Uterus (tissue), 3 donors: ENCODE measurements at regions not wholly inside any gene's neighbourhood (a gene's known extent, or its start where the extent isn't known, plus 50 kb on each side); places are given as distances from the start of the nearest gene placed in this dataset.
A peak's percentile ranks its signal among the peaks of the same experiment; 100 is the strongest.

Experiments used
- DNase-seq, 2 donors: peaks; one replicate each; pipeline ENCODE4 v3.0.0-alpha.2; 2019 to 2020
- H3K27ac ChIP-seq, 2 donors: fragments of 200-600 bp; sonication (generic); 1 replicate in 1 of 2; 2 replicates in 1 of 2; pipeline ENCODE4 v1.5.1; 2016 to 2018
- H3K27me3 ChIP-seq, 2 donors: fragments of 200-600 bp; sonication (generic); one replicate each; pipeline ENCODE4 v1.5.1; 2018 to 2019; ENCODE audit warnings: control low read depth in 1 of 2
- H3K36me3 ChIP-seq, 2 donors: fragments of 200-600 bp; sonication (generic); one replicate each; pipeline ENCODE4 v1.5.1; 2019; ENCODE audit warnings: control low read depth in 1 of 2
- H3K4me1 ChIP-seq, 2 donors: fragments of 200-600 bp; sonication (generic); one replicate each; pipeline ENCODE4 v1.5.1; 2018 to 2019; ENCODE audit warnings: control low read depth in 1 of 2
- H3K4me3 ChIP-seq, 2 donors: fragments of 200-600 bp; sonication (generic); 1 replicate in 1 of 2; 2 replicates in 1 of 2; pipeline ENCODE4 v1.5.1; 2018 to 2019; ENCODE audit warnings: mild to moderate bottlenecking in 1 of 2
- H3K9me3 ChIP-seq, 2 donors: fragments of 200-600 bp; sonication (generic); one replicate each; pipeline ENCODE4 v1.5.1; 2019; ENCODE audit warnings: control low read depth in 1 of 2
- CTCF ChIP-seq, 4 experiments: fragments of 200-600 bp in 2 of 4; fragments of 450-650 bp in 2 of 4; sonication (generic) in 2 of 4; IDR thresholded peaks; one replicate each; pipeline ENCODE4 v1.5.1; 2016 to 2019; ENCODE audit warnings: antibody characterized with exemption in 4 of 4, mild to moderate bottlenecking in 2 of 4, moderate library complexity in 1 of 4
- POLR2A ChIP-seq, 2 donors: fragments of 450-650 bp; IDR thresholded peaks; one replicate each; pipeline ENCODE4 v1.6.1; 2016; ENCODE audit warnings: antibody characterized with exemption in 2 of 2, mild to moderate bottlenecking in 1 of 2, moderate library complexity in 1 of 2
- intact Hi-C: fragments of 100-400 bp; cut with DNase I; formaldehyde crosslinking; loops from one replicate; pipeline ENCODE4 v1.15.1; 2023; ENCODE audit warnings: low total_unique reads
- donor health status: DM: yes; HTN: yes; CAD: no.

GRCh38 chr20:37636212-37636975 is 57.4 kb upstream of the CTNNBL1 start:
- no peak for TF ChIP-seq POLR2A (IDR thresholded peaks at IDR 0.05)
- no peak for TF ChIP-seq CTCF (IDR thresholded peaks at IDR 0.05)
- Histone ChIP-seq H3K4me3 (no peak overlapping the region), H3K27me3 (no peaks in the 10 kb centered on the region), H3K27ac (no peak overlapping the region), H3K9me3 (no peaks in the 10 kb centered on the region), H3K36me3 (no peaks in the 10 kb centered on the region), H3K4me1 (no peaks in the 10 kb centered on the region)
- DNase-seq, result no peak
- intact Hi-C loops, result no loop called here

- no peak for DNase-seq
- Histone ChIP-seq H3K4me1 (no peaks in the 10 kb centered on the region), H3K9me3 (no peaks in the 10 kb centered on the region), H3K27ac (no peak overlapping the region), H3K27me3 (no peaks in the 10 kb centered on the region), H3K36me3 (no peaks in the 10 kb centered on the region), H3K4me3 (no peak overlapping the region)
- TF ChIP-seq POLR2A (IDR thresholded peaks at IDR 0.05) (no peak), CTCF (IDR thresholded peaks at IDR 0.05) (no peak)
- intact Hi-C loops, result no loop called here
These were observed 62.8 kb upstream of the CTNNBL1 start for GRCh38 chr20:37630993-37631392.

GRCh38 chr20:37630166-37630565 is 63.7 kb upstream of the CTNNBL1 start:
- Histone ChIP-seq H3K36me3 (no peaks in the 10 kb centered on the region), H3K9me3 (no peaks in the 10 kb centered on the region), H3K4me3 (no peak overlapping the region), H3K4me1 (no peaks in the 10 kb centered on the region), H3K27me3 (no peaks in the 10 kb centered on the region), H3K27ac (no peak overlapping the region)
- intact Hi-C loops, result no loop called here
- no peak for DNase-seq
- TF ChIP-seq CTCF (IDR thresholded peaks at IDR 0.05) (no peak), POLR2A (IDR thresholded peaks at IDR 0.05) (no peak)

GRCh38 chr20:37627767-37628130 is 66.1 kb upstream of the CTNNBL1 start:
- Histone ChIP-seq H3K27me3 (no peaks in the 10 kb centered on the region), H3K4me3 (no peak overlapping the region), H3K36me3 (no peaks in the 10 kb centered on the region), H3K27ac (no peak overlapping the region), H3K4me1 (no peaks in the 10 kb centered on the region), H3K9me3 (no peaks in the 10 kb centered on the region)
- intact Hi-C loops, result no loop called here
- TF ChIP-seq CTCF (IDR thresholded peaks at IDR 0.05) (no peak), POLR2A (IDR thresholded peaks at IDR 0.05) (no peak)
- DNase-seq, result no peak

GRCh38 chr20:37627060-37627766 is 66.6 kb upstream of the CTNNBL1 start:
- Histone ChIP-seq H3K27ac (no peak overlapping the region), H3K9me3 (no peaks in the 10 kb centered on the region), H3K27me3 (no peaks in the 10 kb centered on the region), H3K4me3 (no peak overlapping the region), H3K36me3 (no peaks in the 10 kb centered on the region), H3K4me1 (no peaks in the 10 kb centered on the region)
- intact Hi-C loops, result no loop called here
- TF ChIP-seq CTCF (IDR thresholded peaks at IDR 0.05) (no peak), POLR2A (IDR thresholded peaks at IDR 0.05) (no peak)
- DNase-seq, result peak in 1 of 2 donors; percentile 31
